ENCODE measurements at regions not wholly inside any gene's neighbourhood (a gene's known extent, or its start where the extent isn't known, plus 50 kb on each side); places are given as distances from the start of the nearest gene placed in this dataset.

- TF ChIP-seq CTCF (conservative IDR thresholded peaks at IDR 0.05; ENCODE audit: low read depth, low read length), result no peak
- no peak overlapping the region for H3K4me3 ChIP-seq (ENCODE audit: low read depth, low read length)
- no peak for DNase-seq (ENCODE audit: low read depth)
Observed at GRCh38 chr21:38597421-38597820, 99.1 kb upstream of the ERG start.

- no peak for DNase-seq (ENCODE audit: low read depth)
- no peak for TF ChIP-seq CTCF (conservative IDR thresholded peaks at IDR 0.05; ENCODE audit: low read depth, low read length)
- no peak overlapping the region for H3K4me3 ChIP-seq (ENCODE audit: low read depth, low read length)
Observed at GRCh38 chr21:38598413-38598812, 100.1 kb upstream of the ERG start.

- DNase-seq (ENCODE audit: low read depth), result no peak
- H3K4me3 ChIP-seq (ENCODE audit: low read depth, low read length), result no peak overlapping the region
- TF ChIP-seq CTCF (conservative IDR thresholded peaks at IDR 0.05; ENCODE audit: low read depth, low read length), result no peak
Observed at GRCh38 chr21:38599381-38599975, 101.2 kb upstream of the ERG start.

GRCh38 chr21:38600106-38600505 is 101.8 kb upstream of the ERG start:
- no peak overlapping the region for H3K4me3 ChIP-seq (ENCODE audit: low read depth, low read length)
- TF ChIP-seq CTCF (conservative IDR thresholded peaks at IDR 0.05; ENCODE audit: low read depth, low read length), result no peak
- no peak for DNase-seq (ENCODE audit: low read depth)

- no peak for TF ChIP-seq CTCF (conservative IDR thresholded peaks at IDR 0.05; ENCODE audit: low read depth, low read length)
- DNase-seq (ENCODE audit: low read depth), result no peak
- H3K4me3 ChIP-seq (ENCODE audit: low read depth, low read length), result no peak overlapping the region
Observed at GRCh38 chr21:38605236-38605635, 107.0 kb upstream of the ERG start.

GRCh38 chr21:38609580-38609979 is 111.3 kb upstream of the ERG start:
- no peak for DNase-seq (ENCODE audit: low read depth)
- no peak for TF ChIP-seq CTCF (conservative IDR thresholded peaks at IDR 0.05; ENCODE audit: low read depth, low read length)
- H3K4me3 ChIP-seq (ENCODE audit: low read depth, low read length), result no peak overlapping the region

- TF ChIP-seq CTCF (conservative IDR thresholded peaks at IDR 0.05; ENCODE audit: low read depth, low read length), result no peak
- no peak overlapping the region for H3K4me3 ChIP-seq (ENCODE audit: low read depth, low read length)
- no peak for DNase-seq (ENCODE audit: low read depth)
Observed at GRCh38 chr21:38610623-38611251, 112.5 kb upstream of the ERG start.
